SU-DHL-6 (cell line): ENCODE measurements at regions not wholly inside any gene's neighbourhood (a gene's known extent, or its start where the extent isn't known, plus 50 kb on each side); places are given as distances from the start of the nearest gene placed in this dataset.

ENCODE experiments used
- H2AFZ ChIP-seq: fragments of 200-600 bp; sonication (generic); 2 replicates; pipeline ENCODE4 v1.6.1; 2014; ENCODE audit warnings: low read depth, mild to moderate bottlenecking, moderate library complexity, mixed read lengths, antibody characterized with exemption, low read length; ENCODE audit not compliant: severe bottlenecking
- H3F3A ChIP-seq: fragments of 200-600 bp; shearing (Covaris generic); 2 replicates; pipeline ENCODE4 v1.6.0; 2016; ENCODE audit warnings: antibody characterized with exemption, mild to moderate bottlenecking; ENCODE audit not compliant: insufficient read depth
- H3K27ac ChIP-seq: fragments of 200-600 bp; sonication (generic); 2 replicates; pipeline ENCODE4 v1.5.1; 2016; ENCODE audit warnings: low read depth, mild to moderate bottlenecking, low read length, moderate library complexity, mixed read lengths
- H3K27me3 ChIP-seq: fragments of 200-600 bp; sonication (generic), shearing (Covaris generic); 2 replicates; pipeline ENCODE4 v1.6.0; 2014; ENCODE audit warnings: mild to moderate bottlenecking, low read length
- H3K36me3 ChIP-seq: fragments of 200-600 bp; sonication (generic); 2 replicates; pipeline ENCODE4 v1.6.1; 2014; ENCODE audit warnings: mild to moderate bottlenecking, low read length, mixed read lengths
- H3K4me2 ChIP-seq: fragments of 300-600, 200-600 bp; shearing (Covaris generic), sonication (generic); 2 replicates; pipeline ENCODE4 v1.6.0; 2014; ENCODE audit warnings: low read length, low read depth, mild to moderate bottlenecking; ENCODE audit not compliant: poor library complexity, severe bottlenecking
- H3K4me3 ChIP-seq: fragments of 200-600 bp; sonication (generic); 2 replicates; pipeline ENCODE4 v1.5.1; 2014; ENCODE audit warnings: antibody characterized with exemption, low read length, mild to moderate bottlenecking, mixed read lengths; ENCODE audit not compliant: insufficient read depth, poor library complexity, severe bottlenecking
- H3K79me2 ChIP-seq: fragments of 200-600 bp; sonication (generic); 2 replicates; pipeline ENCODE4 v1.6.1; 2014; ENCODE audit warnings: mild to moderate bottlenecking, low read length, moderate library complexity; ENCODE audit not compliant: insufficient read depth
- H3K9ac ChIP-seq: fragments of 200-600 bp; sonication (generic); 2 replicates; pipeline ENCODE4 v1.7.0; 2014; ENCODE audit warnings: mild to moderate bottlenecking, low read length
- H3K9me2 ChIP-seq: fragments of 200-600 bp; sonication (generic); replicated peaks from 2 replicates; pipeline ENCODE4 v1.6.1; 2014; ENCODE audit warnings: low read length; ENCODE audit not compliant: insufficient read depth
- H3K9me3 ChIP-seq: fragments of 200-600 bp; sonication (generic); 2 replicates; pipeline ENCODE4 v1.6.1; 2014; ENCODE audit warnings: low read length, mixed read lengths; ENCODE audit not compliant: insufficient read depth
- H4K20me1 ChIP-seq: fragments of 200-600 bp; sonication (generic); 2 replicates; pipeline ENCODE4 v1.6.1; 2014; ENCODE audit warnings: low read depth, mild to moderate bottlenecking, antibody characterized with exemption, low read length, moderate library complexity, mixed read lengths
- EZH2phosphoT487 ChIP-seq: fragments of 200-600 bp; sonication (generic), shearing (Covaris generic); conservative IDR thresholded peaks from 2 replicates; pipeline ENCODE4 v1.6.1; 2018; ENCODE audit warnings: mild to moderate bottlenecking, antibody characterized with exemption, low read length, moderate library complexity, mixed read lengths
- TF ChIP-seq, protein P1 (sequence below): fragments of 200-600 bp; sonication (generic); IDR thresholded peaks from one replicate; pipeline ENCODE4 v1.5.1; 2017; ENCODE audit warnings: antibody characterized with exemption, mild to moderate bottlenecking, low read length, moderate library complexity; ENCODE audit not compliant: insufficient read depth, poor library complexity, severe bottlenecking

DNA sequence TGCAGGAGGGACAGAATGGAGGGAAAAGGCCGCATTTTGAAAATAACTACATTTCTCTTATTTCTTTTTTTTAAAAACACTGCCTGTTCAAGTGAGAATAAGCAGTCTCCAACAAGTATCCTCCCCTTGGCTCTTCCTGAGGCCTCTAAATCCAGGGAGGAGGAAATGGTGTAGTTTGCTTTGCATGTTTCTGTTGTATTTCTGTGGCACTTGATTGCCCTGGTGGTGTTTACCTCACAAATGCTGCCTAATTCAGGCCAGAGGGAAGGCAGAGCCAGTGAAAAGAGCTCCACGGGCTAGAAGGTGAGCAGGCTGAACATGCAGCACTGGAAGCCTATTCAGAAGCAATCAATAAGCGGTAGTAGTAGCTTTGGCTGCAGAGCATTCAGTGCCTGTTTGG lies 149.3 kb upstream of the ATP11B start:
- H3K9ac ChIP-seq, result no peak overlapping the region
- H3K9me2 ChIP-seq, result no peaks in the 10 kb centered on the region
- H3K27me3 ChIP-seq, result 0 out of 2 replicates have a peak, but pooled peaks cover 4% of the 10 kb centered on the region
- H3K79me2 ChIP-seq, result no peaks in the 10 kb centered on the region
- TF ChIP-seq EZH2phosphoT487, result no peak
- TF ChIP-seq, protein P1, sequence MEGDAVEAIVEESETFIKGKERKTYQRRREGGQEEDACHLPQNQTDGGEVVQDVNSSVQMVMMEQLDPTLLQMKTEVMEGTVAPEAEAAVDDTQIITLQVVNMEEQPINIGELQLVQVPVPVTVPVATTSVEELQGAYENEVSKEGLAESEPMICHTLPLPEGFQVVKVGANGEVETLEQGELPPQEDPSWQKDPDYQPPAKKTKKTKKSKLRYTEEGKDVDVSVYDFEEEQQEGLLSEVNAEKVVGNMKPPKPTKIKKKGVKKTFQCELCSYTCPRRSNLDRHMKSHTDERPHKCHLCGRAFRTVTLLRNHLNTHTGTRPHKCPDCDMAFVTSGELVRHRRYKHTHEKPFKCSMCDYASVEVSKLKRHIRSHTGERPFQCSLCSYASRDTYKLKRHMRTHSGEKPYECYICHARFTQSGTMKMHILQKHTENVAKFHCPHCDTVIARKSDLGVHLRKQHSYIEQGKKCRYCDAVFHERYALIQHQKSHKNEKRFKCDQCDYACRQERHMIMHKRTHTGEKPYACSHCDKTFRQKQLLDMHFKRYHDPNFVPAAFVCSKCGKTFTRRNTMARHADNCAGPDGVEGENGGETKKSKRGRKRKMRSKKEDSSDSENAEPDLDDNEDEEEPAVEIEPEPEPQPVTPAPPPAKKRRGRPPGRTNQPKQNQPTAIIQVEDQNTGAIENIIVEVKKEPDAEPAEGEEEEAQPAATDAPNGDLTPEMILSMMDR, result no peak
- H2AFZ ChIP-seq, result no peak overlapping the region
- no peaks in the 10 kb centered on the region for H3F3A ChIP-seq
- H3K4me2 ChIP-seq, result no peak overlapping the region
- H3K9me3 ChIP-seq, result no peaks in the 10 kb centered on the region
- no peaks in the 10 kb centered on the region for H3K36me3 ChIP-seq
- H3K27ac ChIP-seq, result no peak overlapping the region
- no peak overlapping the region for H3K4me3 ChIP-seq
- H4K20me1 ChIP-seq, result no peaks in the 10 kb centered on the region

DNA sequence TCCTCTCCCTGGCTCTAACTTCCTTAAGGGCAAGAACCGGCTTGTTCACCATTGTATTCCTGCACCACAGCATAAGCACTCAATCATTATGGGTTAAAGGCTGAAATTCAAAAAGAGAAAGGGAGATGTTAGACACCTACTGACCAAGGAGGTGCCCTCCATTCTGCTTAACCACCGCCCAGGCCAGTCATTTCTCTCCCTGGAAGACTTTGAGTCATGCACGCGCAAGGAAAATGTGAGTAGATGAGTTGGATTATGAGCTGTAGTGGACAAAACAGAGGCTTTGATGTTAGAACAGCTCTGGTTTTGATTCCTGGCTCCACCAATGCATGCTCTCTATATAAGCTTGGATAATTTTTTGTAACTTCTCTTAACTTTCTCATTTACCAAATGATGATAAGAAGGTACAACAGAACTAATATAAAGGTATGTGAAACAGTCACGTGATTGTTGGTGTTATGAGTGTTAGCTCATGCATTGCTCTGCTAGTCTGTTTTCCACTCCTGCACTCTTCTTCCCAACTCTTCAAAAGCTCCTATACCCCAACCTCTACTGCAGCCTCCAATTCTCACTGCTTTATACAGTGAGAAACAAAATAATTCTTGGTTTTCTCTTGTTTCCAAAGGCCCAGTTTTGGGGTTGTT lies 148.4 kb upstream of the ATP11B start:
- TF ChIP-seq, protein P1, result no peak
- no peak for TF ChIP-seq EZH2phosphoT487
- H3K79me2 ChIP-seq, result no peaks in the 10 kb centered on the region
- H3K4me2 ChIP-seq, result no peak overlapping the region
- no peak overlapping the region for H3K4me3 ChIP-seq
- H3K9me3 ChIP-seq, result no peaks in the 10 kb centered on the region
- H3F3A ChIP-seq, result no peaks in the 10 kb centered on the region
- H3K36me3 ChIP-seq, result no peaks in the 10 kb centered on the region
- no peaks in the 10 kb centered on the region for H3K9me2 ChIP-seq
- no peak overlapping the region for H2AFZ ChIP-seq
- no peak overlapping the region for H3K9ac ChIP-seq
- H3K27me3 ChIP-seq, result 0 out of 2 replicates have a peak, but pooled peaks cover 3% of the 10 kb centered on the region
- H4K20me1 ChIP-seq, result no peaks in the 10 kb centered on the region
- H3K27ac ChIP-seq, result no peak overlapping the region

DNA sequence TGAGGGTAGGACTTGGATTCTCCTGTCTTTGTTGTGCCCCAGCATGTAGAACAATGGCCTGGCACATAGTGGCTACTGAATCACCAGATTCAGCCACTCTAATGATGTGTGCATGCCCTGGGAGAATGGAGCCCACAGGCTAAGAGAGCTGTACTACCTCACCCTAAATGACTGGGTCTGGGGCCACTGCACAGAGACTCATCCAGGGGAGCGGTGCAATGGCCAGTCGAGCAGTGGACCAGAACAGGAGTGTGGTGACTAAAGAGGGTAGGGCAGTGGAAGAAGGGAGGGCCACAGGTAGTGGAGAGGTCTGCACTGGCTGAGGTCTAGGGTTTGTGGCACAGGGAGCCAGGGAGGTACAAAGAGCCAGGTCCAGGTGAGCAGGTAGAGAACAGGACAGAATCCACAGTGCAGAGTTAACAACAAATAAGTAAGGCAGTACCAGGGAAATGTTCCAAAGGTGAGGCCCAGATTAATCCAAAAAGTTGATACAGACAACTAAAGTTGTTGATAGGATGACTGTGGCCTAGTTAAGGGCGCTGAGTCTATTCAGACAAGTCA lies 142.7 kb upstream of the ATP11B start:
- Histone ChIP-seq H3K9me2 (no peaks in the 10 kb centered on the region), H3K9me3 (0 out of 2 replicates have a peak, but pooled peaks cover 4% of the 10 kb centered on the region), H3K79me2 (no peaks in the 10 kb centered on the region), H3K9ac (no peak overlapping the region), H3K27ac (no peak overlapping the region), H3K4me3 (no peak overlapping the region), H3F3A (no peaks in the 10 kb centered on the region), H4K20me1 (no peaks in the 10 kb centered on the region), H3K4me2 (no peak overlapping the region), H2AFZ (no peak overlapping the region), H3K36me3 (no peaks in the 10 kb centered on the region), H3K27me3 (no peaks in the 10 kb centered on the region)
- TF ChIP-seq, protein P1, result no peak
- no peak for TF ChIP-seq EZH2phosphoT487
